GM19239 (cell line): ENCODE measurements at regions not wholly inside any gene's neighbourhood (a gene's known extent, or its start where the extent isn't known, plus 50 kb on each side); places are given as distances from the start of the nearest gene placed in this dataset.
"Not testable (repeated sequence)": the region's sequence is repeated elsewhere in the genome, so short reads cannot be mapped to it uniquely, and the experiment has no call there.

Experiments
- DNase-seq: peaks from one replicate; pipeline ENCODE4 v3.0.0; 2011; ENCODE audit warnings: low spot score; ENCODE audit not compliant: insufficient read length
- FAIRE-seq: peaks from 2 replicates; lab custom pipeline; 2011; peaks lifted over from hg19 to GRCh38; lab: Jason Lieb, UNC

- no peak for FAIRE-seq
- no peak for DNase-seq
Measured at GRCh38 chr4:151558496-151559113, 149.6 kb downstream of the FHIP1A start.

GRCh38 chr4:151559595-151559994, 150.6 kb downstream of the FHIP1A start:
- no peak for FAIRE-seq

GRCh38 chr4:151561551-151562256, 152.7 kb downstream of the FHIP1A start:
- no peak for FAIRE-seq
- no peak for DNase-seq

More at GRCh38 chr4:151559595-151559994, 150.6 kb downstream of the FHIP1A start:
- no peak for DNase-seq

GRCh38 chr4:151563194-151563593, 154.2 kb downstream of the FHIP1A start:
- no peak for FAIRE-seq

GRCh38 chr4:151564321-151564720, 155.3 kb downstream of the FHIP1A start:
- DNase-seq (no peak), FAIRE-seq (no peak)

More at GRCh38 chr4:151563194-151563593, 154.2 kb downstream of the FHIP1A start:
- DNase-seq, result no peak

GRCh38 chr4:151565583-151565982, 156.6 kb downstream of the FHIP1A start:
- no peak for FAIRE-seq

GRCh38 chr4:151566053-151566452, 157.1 kb downstream of the FHIP1A start:
- FAIRE-seq, result no peak
- no peak for DNase-seq

More at GRCh38 chr4:151565583-151565982, 156.6 kb downstream of the FHIP1A start:
- no peak for DNase-seq

GRCh38 chr4:151567056-151567455, 158.1 kb downstream of the FHIP1A start:
- DNase-seq (no peak), FAIRE-seq (no peak)

GRCh38 chr4:151568966-151569365, 160.0 kb downstream of the FHIP1A start:
- no peak for DNase-seq

GRCh38 chr4:151569650-151570049, 160.7 kb downstream of the FHIP1A start:
- no peak for FAIRE-seq
- no peak for DNase-seq

More at GRCh38 chr4:151568966-151569365, 160.0 kb downstream of the FHIP1A start:
- no peak for FAIRE-seq

- DNase-seq (no peak), FAIRE-seq (no peak)
Measured at GRCh38 chr4:151573474-151573873, 164.5 kb downstream of the FHIP1A start.

GRCh38 chr4:151573945-151574344, 165.0 kb downstream of the FHIP1A start:
- FAIRE-seq (no peak), DNase-seq (no peak)

GRCh38 chr4:151574968-151575367, 166.0 kb downstream of the FHIP1A start:
- DNase-seq (no peak), FAIRE-seq (no peak)

GRCh38 chr4:151575646-151576045, 166.7 kb downstream of the FHIP1A start:
- no peak for FAIRE-seq
- DNase-seq, result no peak

GRCh38 chr4:151576627-151577026, 167.7 kb downstream of the FHIP1A start:
- DNase-seq (no peak), FAIRE-seq (no peak)

GRCh38 chr4:151581570-151581969, 172.6 kb downstream of the FHIP1A start:
- no peak for DNase-seq
- FAIRE-seq, result no peak

GRCh38 chr4:151582098-151582497, 173.1 kb downstream of the FHIP1A start:
- FAIRE-seq (no peak), DNase-seq (no peak)

- DNase-seq, result no peak
Measured at GRCh38 chr4:151583157-151583914, 174.4 kb downstream of the FHIP1A start.

GRCh38 chr4:151584101-151584500, 175.1 kb downstream of the FHIP1A start:
- no peak for FAIRE-seq
- no peak for DNase-seq

More at GRCh38 chr4:151583157-151583914, 174.4 kb downstream of the FHIP1A start:
- no peak for FAIRE-seq

GRCh38 chr4:151595629-151596028, 165.2 kb downstream of the GATB start:
- not testable (repeated sequence) for FAIRE-seq, DNase-seq

GRCh38 chr4:151597691-151598090, 163.1 kb downstream of the GATB start:
- not testable (repeated sequence) for FAIRE-seq, DNase-seq
